HG02759 (cell line): ENCODE measurements at regions not wholly inside any gene's neighbourhood (a gene's known extent, or its start where the extent isn't known, plus 50 kb on each side); places are given as distances from the start of the nearest gene placed in this dataset.

ENCODE experiments used
- ATAC-seq: cut with Tn5 transposase; IDR thresholded peaks from one replicate; pipeline ENCODE4 v1.9.1; 2021; ENCODE audit warnings: mild to moderate bottlenecking, moderate library complexity; ENCODE audit not compliant: unreplicated experiment

DNA sequence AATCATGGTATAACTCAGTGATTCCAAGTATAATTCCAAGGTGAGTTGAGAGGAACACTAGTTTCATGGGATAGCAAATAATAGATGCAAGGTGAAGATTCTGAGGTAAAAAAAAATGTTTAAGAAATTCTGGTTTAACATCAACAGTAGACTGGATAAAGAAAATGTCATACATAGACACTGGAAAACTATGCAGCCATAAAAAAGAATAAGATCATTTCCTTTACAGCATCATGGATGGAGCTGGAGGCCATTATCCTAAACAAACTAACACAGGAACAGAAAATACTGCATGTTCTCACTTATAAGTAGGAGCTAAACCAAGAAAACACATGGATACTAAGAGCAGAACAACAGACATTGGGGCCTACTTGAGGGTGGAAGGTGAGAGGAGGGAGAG is 54.6 kb upstream of the LEF1 start:
- ATAC-seq, result no peak

DNA sequence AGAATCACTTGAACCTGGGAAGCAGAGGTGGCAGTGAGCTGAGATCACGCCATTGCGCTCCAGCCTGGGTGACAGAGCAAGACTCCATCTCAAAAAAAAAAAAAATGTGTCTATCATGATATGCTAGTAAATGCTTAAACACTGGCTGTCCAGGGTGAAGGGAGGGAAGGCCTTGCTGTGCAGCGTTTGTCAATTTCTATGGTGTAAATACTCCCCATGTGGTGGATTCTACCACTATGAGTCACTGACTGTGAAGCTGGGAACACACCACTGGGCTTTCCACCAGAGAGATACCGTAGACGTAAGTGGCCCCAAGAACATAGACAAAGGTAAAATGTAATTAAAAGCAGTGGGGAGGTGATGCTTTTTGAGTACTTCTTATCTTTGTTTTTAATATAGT is 51.3 kb upstream of the LEF1 start:
- no peak for ATAC-seq
